Cerebellar cortex (tissue), 1 donor: ENCODE measurements at regions not wholly inside any gene's neighbourhood (a gene's known extent, or its start where the extent isn't known, plus 50 kb on each side); places are given as distances from the start of the nearest gene placed in this dataset.
"Not testable (repeated sequence)": the region's sequence is repeated elsewhere in the genome, so short reads cannot be mapped to it uniquely, and the experiment has no call there.

Experiments
- DNase-seq: peaks from one replicate; pipeline ENCODE4 v3.0.0-alpha.2; 2015; ENCODE audit warnings: low spot score

DNA sequence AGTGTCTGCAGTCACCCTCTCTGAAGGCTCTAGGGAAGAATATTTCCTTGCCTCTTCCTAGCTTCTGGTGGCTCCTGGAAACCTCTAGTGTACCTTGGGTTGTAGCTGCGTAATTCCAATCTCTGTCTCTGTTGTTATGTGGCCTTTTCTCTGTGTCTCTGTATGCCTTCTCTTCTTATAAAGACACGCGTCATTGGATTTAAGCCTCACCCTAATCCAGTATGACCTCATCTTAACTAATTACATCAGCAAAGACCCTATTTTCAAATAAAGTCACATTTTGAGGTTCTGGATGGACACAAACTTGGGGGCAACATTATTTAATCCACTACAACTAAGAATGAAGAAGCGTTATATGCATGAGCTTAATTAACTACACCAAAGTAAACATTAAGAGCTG, 111.4 kb upstream of the ZNF184 start:
- DNase-seq = no peak

- peak; percentile 46 for DNase-seq
These were observed 110.2 kb upstream of the ZNF184 start for GRCh38 chr6:27582928-27583725.

GRCh38 chr6:27579973-27580372, 107.1 kb upstream of the ZNF184 start:
- DNase-seq = no peak

GRCh38 chr6:27577922-27578321, 105.0 kb upstream of the ZNF184 start:
- DNase-seq = no peak

DNA sequence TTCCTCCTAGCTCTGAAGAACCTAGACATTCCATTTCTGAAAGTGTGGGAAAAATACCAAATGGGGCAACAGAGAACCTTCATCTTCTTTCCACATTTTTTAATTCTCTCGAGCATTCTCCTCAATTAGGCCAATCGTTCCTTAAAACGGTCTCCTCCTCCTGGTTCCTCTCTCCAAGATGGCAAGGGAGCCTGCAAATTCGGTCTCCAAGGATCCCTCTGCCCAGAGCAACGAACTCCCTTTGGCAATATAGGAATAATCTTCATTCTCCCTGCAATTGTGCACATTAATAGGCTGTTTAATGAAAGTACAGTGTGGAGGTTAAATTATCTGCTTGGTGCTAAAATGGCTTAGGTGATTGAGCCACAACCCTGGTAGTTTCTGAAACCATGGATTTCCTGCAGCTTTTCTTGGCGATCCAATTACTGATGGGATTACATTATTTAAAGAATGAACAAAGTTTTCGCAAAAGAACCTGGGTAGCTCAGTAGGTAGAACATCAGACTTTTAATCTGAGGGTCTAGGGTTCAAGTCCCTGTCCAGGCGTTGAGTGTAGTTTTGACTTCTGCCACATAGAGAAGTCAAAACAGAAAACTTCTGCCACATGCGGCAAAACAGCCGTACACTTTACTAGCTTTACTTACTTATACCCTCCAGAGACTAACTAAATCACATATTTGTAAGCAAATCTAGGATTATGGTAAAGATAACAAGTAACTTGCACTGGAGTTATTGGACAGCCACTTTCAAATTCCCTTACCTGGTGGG, 102.9 kb upstream of the ZNF184 start:
- peak; percentile 31 for DNase-seq

DNA sequence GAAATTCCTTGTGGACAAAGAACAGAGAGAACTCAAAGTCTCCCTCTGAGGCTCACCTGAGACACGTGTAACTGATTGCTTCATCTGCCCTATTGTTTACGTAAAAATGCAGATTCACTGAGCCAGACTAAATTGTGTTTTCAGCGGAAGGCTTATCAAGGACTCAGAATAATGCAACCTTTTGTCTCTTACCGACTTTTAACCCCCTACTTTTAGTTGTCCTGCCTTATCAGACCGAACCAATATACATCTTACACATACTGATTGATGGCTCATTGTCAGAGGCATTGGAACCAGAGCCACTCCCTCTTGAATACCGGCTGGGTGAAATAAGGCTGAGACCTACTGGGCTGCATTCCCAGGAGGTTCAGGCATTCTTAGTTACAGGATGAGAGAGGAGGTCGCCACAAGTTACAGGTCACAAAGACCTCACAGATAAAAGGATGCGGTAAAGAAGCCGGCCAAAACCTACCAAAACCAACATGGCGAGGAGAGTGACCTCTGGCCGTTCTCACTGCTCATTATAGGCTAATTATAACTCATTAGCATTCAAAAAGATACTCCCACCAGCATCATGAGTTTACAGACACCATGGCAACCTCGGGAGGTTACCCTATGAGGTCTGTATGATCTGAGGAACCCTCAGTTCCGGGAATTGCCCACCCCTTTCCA, 95.5 kb upstream of the ZNF184 start:
- no peak for DNase-seq

DNA sequence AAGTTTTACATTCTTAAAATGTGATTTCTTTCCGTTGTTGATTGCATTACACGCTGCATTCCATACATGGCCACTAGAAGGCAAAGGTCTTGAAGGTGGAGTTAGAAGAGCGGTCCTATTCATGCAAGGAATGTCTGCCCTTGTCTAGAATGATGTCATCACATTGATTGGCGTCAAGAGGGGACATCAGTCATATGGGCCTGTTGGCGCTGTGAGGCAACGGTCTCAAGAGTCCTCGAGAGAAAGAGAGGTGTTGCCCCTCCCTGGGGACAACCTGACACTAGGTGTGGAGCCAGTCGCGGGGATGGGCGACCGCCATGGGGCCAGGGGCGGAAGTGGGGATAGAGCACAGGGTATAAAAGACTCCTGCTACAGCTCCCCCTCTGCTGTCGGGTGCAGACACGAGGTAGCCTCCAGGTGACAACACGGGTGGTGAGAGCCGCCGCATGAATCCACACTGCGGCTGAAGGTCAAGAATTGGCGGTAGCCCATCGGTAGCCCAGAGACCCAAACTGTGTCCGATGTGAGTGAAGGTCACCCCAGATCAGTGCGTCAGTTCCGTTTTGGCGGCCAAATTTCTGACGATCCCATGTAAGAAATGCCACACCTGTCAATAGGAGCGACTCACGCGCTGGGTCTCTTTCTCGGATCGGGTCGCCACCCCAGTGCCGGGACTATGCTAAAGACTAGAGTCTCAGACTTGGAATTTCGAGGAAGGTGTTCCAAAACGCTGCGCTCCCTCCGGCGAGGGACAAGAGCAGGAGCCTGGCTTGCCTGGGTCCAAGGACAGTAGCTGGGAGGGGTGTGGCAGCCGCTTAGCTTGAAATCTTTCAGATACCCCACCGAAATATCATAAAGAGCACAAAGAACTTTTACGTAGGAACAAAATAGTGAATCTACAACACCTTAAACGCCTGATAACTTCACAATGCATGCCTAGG, 93.2 kb upstream of the ZNF184 start:
- DNase-seq = no peak

DNA sequence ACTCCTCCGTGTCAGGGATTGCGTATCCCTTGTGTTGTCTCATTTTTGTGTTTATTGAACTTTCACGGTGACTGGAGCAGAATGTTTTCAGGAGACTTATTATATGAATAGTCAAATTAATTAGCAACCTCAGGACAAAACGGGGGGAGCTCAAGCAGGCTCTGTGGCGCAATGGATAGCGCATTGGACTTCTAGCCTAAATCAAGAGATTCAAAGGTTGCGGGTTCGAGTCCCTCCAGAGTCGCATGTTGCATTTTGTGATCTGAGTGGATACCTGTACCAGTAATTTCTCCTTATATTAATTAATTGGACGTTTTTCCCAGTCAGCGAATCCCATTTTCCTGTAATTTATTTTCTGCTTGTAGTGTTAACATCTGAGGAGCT, 89.1 kb upstream of the ZNF184 start:
- no peak for DNase-seq

DNA sequence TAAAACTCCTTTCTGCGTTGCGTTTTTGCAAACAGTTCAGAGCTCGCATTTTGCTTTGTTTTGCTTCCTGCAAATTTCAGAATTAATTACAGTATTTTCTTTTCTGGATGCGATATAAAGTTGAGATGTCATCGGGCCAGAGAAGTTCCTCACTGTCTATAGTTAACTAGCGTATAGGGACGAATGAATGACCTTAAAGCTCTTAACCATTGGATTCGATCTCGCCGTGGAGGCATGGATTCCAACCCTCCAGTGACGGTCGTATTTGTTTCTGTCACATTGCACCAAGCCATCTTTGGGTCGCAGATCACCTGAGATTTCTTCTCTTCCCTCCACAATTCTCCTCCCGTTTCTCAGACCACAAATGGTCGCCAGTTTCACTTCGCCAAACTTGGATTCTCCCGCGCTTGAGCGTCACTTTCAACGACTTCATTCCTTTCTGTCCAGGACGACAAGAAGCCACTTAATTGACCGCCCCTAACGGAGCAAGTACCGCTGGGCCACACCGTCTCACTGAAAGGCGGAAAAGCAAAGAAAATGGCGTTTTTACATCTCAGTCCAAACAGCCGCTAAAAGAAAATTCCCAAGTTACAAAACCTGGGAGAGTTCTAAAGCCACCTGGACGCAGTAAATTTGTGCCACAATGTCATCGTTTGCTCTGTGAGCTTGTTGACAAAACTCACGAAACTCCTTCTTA, 85.3 kb upstream of the ZNF184 start:
- no peak for DNase-seq

DNA sequence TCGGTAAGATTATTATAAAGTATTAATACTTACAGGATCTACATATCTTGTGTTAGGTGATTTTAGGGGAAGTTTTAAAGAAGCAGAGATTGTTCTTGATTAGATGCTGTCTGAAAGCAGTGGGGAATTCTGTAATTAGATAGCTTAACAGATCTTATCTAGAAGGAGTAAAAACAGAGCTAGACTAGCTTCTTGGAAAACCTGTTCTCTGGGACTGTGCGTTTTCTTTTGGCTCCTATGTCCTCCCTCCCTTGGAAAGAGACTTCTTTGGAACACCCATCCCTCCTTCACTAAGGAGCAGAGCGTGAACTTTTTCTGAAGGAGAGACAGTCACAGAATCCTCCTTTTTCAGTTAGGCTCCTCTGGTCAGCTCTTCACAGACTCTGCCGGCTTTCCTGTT, 83.5 kb upstream of the ZNF184 start:
- DNase-seq = no peak

DNA sequence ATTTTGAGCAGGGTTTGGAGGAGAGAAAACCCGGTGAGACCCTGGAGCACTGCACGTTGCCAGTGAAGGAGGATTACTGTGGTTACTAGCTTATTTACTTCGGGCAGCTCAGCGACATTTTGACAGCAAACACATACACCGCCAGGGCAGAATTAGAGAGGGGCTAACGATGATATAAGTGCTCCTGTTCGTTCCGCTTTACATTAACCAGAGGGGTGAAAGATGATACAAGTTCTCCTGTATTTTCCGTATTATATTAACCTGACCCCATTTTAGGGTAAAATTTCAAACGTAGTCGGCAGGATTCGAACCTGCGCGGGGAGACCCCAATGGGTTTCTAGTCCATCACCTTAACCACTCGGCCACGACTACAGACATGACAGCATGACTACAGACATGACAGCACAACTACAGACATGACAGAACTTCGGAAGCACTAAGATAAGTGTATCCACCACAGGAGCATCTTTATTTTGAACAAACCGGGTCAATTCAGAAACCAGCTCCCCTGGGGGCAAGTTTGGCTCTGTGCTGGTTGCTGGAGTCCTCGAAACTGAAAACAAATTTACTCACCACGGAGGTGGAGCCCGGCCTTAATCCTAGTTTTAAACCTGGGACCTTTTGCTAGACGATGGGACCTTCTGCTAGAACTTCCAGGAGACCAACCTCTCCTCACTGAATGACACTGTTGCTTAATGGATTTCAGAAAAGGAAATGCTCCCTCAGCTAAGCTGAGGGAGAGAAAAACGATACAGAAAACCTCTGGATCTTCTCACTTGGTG, 80.4 kb upstream of the ZNF184 start:
- DNase-seq = peak; percentile 71

- DNase-seq = no peak
These were observed 78.7 kb upstream of the ZNF184 start for GRCh38 chr6:27551607-27552006.

- no peak for DNase-seq
These were observed 77.8 kb upstream of the ZNF184 start for GRCh38 chr6:27550692-27551091.

GRCh38 chr6:27549241-27549598, 76.3 kb upstream of the ZNF184 start:
- not testable (repeated sequence) for DNase-seq

DNA sequence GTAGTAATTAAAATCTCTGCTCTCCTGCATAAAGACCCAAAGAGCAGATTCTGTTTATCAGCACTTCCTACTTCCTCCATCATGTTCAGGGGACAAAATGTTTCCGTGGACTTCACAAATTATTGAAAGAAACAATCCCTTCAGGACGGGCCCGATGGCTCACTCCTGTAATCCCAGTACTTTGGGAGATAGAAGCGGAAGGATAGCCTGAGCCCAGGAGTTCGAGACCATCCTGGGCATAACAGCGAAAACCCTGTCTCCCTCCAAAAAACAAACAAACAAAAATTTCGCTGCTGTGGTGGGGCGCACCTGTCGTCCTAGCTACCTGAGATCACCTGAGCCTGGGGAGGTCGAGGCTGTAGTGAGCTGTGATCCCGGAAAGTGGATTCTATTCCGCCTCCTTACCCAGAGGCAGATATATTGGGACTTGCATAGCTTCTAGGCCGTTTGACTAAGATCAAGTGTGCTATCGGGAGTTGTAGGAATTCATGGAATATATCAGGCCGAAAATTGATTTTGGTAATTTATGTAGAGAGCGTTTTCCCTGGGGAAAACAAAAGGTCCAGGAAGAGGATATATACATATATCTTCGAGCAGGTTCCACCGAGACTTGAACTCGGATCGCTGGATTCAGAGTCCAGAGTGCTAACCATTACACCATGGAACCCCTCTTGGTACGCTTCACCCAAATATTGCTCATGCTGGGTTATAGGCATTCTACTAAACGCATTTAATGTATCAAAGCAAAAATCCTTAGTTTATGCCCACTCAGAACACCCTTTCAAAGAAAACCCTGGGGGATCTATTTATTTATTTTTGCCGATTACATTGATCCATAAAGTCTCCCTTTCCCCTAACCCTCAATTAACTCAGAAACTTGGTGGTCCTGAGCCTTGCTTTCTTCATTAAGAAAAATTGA, 74.5 kb upstream of the ZNF184 start:
- peak; percentile 68 for DNase-seq

- peak; percentile 29 for DNase-seq
These were observed 73.6 kb upstream of the ZNF184 start for GRCh38 chr6:27546522-27546921.

- DNase-seq = peak; percentile 71
These were observed 72.6 kb upstream of the ZNF184 start for GRCh38 chr6:27545271-27546046.

DNA sequence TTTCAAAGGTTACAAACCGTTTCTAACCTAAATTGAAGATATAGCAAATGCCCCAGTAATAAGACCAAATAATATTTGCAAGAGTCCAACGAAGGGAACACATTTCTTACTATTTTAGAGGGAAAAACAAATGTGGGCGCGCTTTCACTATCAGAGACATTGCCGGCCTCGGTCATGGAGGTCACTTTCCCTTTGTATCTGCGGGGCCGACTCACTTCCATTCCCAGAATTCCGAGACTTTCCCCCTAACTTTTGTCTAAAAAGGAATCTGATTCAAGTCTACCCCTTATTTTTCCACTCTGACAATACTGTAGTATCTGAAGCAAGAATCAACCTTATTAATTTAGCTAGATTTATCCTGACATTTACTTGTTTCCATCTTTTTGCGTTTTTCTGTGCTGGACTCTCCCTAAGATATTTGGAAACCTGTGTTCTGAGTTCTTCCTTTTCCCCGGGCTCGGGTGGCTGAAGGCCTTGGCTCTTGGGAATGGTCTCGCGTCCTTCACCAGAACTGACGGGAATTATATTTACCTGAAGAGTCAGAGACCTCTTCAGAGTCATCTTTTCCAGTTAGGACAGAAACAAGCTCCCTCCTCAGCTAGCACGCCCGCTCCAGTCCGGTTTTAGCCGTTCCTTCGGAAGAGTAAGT, 71.8 kb upstream of the ZNF184 start:
- DNase-seq = no peak
